ENCODE measurements at regions not wholly inside any gene's neighbourhood (a gene's known extent, or its start where the extent isn't known, plus 50 kb on each side); places are given as distances from the start of the nearest gene placed in this dataset.
"Not testable (repeated sequence)": the region's sequence is repeated elsewhere in the genome, so short reads cannot be mapped to it uniquely, and the experiment has no call there.

GRCh38 chr13:18943721-18944391 is 237.8 kb downstream of the TUBA3C start:
- DNase-seq (ENCODE audit: low read depth, low spot score): no peak
- in situ Hi-C loops (cut with HindIII; ENCODE audit: low pct_unique_long_range_greater_than_20kb, low sequenced_read_pairs): no loop called here

DNA sequence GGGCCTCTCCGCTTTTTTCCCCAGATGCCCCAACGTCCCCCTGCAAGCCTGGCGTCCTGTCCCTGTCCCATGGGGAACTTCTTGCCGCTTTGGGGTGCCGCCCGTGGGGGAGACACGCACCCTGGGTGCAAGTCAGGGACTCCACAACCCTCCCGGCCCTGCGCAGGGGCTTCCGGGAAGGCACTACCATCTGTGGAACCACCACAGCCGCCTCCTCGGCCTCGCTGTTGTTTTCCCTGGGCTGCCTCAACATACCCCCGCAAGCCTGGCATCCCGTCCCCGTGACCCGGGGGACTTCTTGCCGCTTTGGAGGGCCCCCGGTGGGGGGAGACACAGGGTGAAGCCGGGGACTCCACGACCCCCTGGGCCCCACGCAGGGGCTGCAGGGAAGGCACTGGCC is 238.4 kb downstream of the TUBA3C start:
- in situ Hi-C loops (cut with HindIII; ENCODE audit: low pct_unique_long_range_greater_than_20kb, low sequenced_read_pairs): no loop called here
- DNase-seq (ENCODE audit: low read depth, low spot score): no peak

GRCh38 chr13:18936104-18936503 is 245.5 kb downstream of the TUBA3C start:
- no peak for DNase-seq (ENCODE audit: low read depth, low spot score)
- in situ Hi-C loops (cut with HindIII; ENCODE audit: low pct_unique_long_range_greater_than_20kb, low sequenced_read_pairs): no loop called here

DNA sequence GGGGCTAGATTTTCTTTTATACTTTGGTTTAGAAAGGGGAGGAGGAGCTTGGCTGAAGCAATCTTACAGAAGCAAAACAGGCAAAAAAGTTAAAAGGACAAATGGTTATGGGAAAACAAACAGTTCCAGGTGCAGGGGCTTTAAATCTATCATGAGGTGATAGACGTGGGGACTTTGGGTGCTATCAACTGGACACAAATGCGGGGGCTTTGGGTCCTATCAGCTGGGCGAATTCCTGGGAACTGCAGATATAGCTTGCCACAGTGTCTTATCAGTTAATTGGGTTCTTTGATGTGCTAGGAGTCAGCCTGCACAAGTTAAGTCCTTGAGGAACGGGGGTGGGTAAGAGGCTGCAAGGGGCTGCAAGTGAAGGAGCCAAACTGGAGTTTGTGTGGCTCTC is 260.6 kb downstream of the TUBA3C start:
- in situ Hi-C loops (cut with HindIII; ENCODE audit: low pct_unique_long_range_greater_than_20kb, low sequenced_read_pairs): no loop called here
- DNase-seq (ENCODE audit: low read depth, low spot score): no peak

DNA sequence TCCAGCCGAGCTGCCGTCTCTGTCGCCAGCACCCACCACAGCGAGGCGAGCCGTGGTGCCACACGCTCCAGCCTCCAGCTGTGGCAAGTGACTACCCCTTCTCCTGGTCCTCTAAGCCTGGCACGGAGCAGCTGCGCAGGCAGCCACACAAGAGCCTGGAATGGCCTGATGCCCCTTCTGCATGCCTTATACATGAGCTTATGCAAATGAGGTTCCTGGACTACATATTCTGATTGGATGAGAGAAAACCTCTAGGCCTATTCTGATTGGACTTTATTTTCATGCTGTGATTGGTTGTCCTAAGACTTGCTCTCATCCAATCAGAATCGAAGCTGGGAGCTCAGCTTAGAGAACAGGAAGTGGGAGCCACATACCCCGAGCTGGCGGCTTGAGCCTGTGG is 276.5 kb downstream of the TUBA3C start:
- in situ Hi-C loops (cut with HindIII; ENCODE audit: low pct_unique_long_range_greater_than_20kb, low sequenced_read_pairs); DNase-seq (ENCODE audit: low read depth, low spot score): not testable (repeated sequence)

DNA sequence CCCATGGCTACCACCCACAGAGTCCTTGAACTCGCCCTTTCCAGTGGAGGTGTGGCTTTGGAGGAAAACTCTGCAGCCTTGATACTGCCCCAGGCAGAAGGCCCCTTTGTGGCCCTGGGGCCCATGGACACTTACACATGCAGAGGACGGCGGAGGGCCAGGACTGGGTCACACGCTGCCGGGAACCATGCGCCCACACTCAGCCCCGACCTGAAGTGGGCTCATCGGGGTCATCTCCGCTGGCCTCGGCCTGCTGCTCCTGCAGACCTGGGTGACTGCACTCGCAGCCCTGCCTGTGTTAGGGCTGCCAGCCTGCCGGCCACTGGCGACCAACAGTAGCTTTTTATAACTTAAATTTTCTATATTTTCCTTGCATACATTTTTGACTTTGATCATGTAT is 286.2 kb downstream of the TUBA3C start:
- DNase-seq (ENCODE audit: low read depth, low spot score); in situ Hi-C loops (cut with HindIII; ENCODE audit: low pct_unique_long_range_greater_than_20kb, low sequenced_read_pairs): not testable (repeated sequence)

DNA sequence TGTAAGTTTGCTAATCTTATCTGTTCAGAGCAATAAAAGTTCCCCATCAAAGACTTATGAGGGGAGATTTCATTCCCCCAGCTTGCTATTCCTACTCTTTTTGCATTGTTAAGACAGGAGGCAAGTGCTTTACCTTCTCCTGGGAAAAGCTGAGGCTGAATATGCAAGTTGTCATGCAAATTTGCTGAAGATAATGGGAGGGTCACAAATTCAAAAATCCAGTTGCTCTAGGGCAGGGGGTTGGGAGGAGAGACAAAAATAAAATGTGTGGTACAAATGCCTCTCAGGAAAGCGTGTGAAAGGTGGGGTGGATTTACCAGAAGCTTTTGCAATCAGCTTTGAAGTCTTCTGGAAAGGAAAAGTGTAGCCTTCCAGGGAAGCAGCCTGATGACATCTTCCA is 290.4 kb downstream of the TUBA3C start:
- DNase-seq (ENCODE audit: low read depth, low spot score); in situ Hi-C loops (cut with HindIII; ENCODE audit: low pct_unique_long_range_greater_than_20kb, low sequenced_read_pairs): not testable (repeated sequence)

- in situ Hi-C loops (cut with HindIII; ENCODE audit: low pct_unique_long_range_greater_than_20kb, low sequenced_read_pairs); DNase-seq (ENCODE audit: low read depth, low spot score): not testable (repeated sequence)
Observed at GRCh38 chr13:18874875-18875789, 306.5 kb downstream of the TUBA3C start.

DNA sequence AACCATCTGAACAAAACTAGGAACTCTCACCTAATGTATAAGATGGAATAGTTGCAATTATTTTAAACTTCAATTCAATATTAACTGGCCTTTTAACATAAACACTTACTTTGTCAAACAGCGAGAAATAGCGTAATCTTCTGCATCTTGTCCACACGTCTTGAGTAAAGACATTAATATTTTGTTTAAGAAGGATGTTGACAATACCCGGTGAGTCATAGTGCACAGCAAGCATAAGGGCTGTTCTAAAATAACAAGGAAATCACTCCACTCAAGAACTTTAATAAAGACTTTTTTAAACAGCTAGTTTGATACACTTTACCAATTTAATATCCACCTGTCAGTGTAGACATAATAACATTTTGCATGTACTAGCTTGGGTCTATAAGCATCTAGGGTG is 311.1 kb downstream of the TUBA3C start:
- DNase-seq (ENCODE audit: low read depth, low spot score); in situ Hi-C loops (cut with HindIII; ENCODE audit: low pct_unique_long_range_greater_than_20kb, low sequenced_read_pairs): not testable (repeated sequence)

- DNase-seq (ENCODE audit: low read depth, low spot score); in situ Hi-C loops (cut with HindIII; ENCODE audit: low pct_unique_long_range_greater_than_20kb, low sequenced_read_pairs): not testable (repeated sequence)
Observed at GRCh38 chr13:18869365-18869764, 312.3 kb downstream of the TUBA3C start.

- in situ Hi-C loops (cut with HindIII; ENCODE audit: low pct_unique_long_range_greater_than_20kb, low sequenced_read_pairs): not testable (repeated sequence)
Observed at GRCh38 chr13:18837986-18838629, 343.5 kb downstream of the TUBA3C start.

DNA sequence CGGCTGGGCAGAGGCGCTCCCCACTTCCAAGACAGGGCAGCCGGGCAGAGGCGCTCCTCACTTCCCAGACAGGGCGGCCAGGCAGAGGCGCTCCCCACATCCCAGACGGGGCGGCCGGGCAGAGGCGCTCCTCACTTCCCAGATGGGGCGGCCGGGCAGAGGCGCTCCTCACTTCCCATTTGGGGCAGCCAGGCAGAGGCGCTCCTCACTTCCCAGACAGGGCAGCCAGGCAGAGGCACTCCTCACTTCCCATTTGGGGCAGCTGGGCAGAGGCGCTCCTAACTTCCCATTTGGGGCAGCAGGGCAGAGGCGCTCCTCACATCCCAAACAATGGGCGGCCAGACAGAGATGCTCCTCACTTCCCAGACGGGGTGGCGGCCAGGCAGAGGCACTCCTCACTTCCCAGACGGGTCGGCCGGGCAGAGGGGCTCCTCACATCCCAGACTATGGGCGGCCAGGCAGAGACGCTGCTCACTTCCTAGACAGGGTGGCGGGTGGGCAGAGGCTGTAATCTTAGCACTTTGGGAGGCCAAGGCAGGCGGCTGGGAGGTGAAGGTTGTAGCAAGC is 344.4 kb downstream of the TUBA3C start:
- in situ Hi-C loops (cut with HindIII; ENCODE audit: low pct_unique_long_range_greater_than_20kb, low sequenced_read_pairs); DNase-seq (ENCODE audit: low read depth, low spot score): not testable (repeated sequence)

More at GRCh38 chr13:18837986-18838629, 343.5 kb downstream of the TUBA3C start:
- not testable (repeated sequence) for DNase-seq (ENCODE audit: low read depth, low spot score)

DNA sequence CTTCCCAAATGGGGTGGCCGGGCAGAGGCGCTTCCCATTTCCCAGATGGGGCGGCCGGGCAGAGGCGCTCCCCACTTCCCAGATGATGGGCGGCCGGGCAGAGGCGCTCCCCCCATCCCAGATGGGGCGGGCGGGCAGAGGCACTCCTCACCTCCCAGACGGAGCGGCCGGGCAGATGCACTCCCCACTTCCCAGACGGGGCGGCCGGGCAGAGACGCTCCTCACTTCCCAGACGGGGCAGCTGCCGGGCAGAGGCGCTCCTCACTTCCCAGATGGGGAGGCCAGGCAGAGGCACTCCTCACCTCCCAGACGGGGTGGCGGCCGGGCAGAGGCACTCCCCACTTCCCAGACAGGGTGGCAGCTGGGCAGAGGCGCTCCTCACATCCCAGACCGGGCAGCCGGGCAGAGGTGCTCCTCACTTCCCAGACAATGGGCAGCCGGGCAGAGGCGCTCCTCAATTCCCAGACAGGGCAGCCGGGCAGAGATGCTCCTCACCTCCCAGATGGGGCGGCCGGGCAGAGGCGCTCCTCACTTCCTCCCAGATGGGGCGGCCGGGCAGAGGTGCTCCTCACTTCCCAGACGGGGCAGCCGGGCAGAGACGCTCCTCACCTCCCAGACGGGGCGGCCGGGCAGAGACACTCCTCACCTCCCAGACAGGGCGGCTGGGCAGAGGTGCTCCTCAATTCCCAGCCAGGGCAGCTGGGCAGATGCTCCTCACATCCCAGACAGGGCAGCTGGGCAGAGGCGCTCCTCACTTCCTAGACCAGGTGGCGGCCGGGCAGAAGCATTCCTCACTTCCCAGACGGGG is 345.0 kb downstream of the TUBA3C start:
- in situ Hi-C loops (cut with HindIII; ENCODE audit: low pct_unique_long_range_greater_than_20kb, low sequenced_read_pairs); DNase-seq (ENCODE audit: low read depth, low spot score): not testable (repeated sequence)

DNA sequence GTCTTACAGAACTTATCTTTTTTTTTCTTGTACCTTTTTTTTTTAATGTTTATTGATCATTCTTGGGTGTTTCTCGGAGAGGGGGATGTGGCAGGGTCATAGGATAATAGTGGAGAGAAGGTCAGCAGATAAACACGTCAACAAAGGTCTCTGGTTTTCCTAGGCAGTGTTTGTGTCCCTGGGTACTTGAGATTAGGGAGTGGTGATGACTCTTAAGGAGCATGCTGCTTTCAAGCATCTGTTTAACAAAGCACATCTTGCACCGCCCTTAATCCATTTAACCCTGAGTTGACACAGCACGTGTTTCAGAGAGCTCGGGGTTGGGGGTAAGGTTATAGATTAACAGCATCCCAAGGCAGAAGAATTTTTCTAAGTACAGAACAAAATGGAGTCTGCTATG is 345.9 kb downstream of the TUBA3C start:
- in situ Hi-C loops (cut with HindIII; ENCODE audit: low pct_unique_long_range_greater_than_20kb, low sequenced_read_pairs); DNase-seq (ENCODE audit: low read depth, low spot score): not testable (repeated sequence)

DNA sequence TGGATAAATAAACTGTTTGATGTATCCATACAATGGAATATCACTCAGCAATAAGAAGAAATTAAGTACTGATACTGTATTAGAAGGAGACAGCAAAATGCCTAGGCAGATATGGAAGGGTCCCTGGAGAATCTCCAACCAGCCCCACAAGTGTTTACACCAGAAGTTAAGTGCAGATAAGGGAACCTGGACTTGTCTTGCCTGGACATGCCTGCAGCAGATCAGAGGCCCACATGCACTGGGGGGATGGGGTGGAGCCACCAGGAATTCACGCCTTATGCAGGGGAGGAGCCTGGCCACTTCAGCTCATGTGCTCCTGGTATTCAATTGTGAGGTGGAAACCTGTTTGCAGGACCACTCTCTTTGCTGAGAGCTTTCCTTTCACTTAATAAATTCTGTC is 356.9 kb downstream of the TUBA3C start:
- DNase-seq (ENCODE audit: low read depth, low spot score); in situ Hi-C loops (cut with HindIII; ENCODE audit: low pct_unique_long_range_greater_than_20kb, low sequenced_read_pairs): not testable (repeated sequence)

- DNase-seq (ENCODE audit: low read depth, low spot score); in situ Hi-C loops (cut with HindIII; ENCODE audit: low pct_unique_long_range_greater_than_20kb, low sequenced_read_pairs): not testable (repeated sequence)
Observed at GRCh38 chr13:18822655-18823639, 358.7 kb downstream of the TUBA3C start.
